ENCODE measurements at regions not wholly inside any gene's neighbourhood (a gene's known extent, or its start where the extent isn't known, plus 50 kb on each side); places are given as distances from the start of the nearest gene placed in this dataset.

GRCh38 chr4:26044983-26045382 lies 131.0 kb downstream of the SMIM20 start:
- Mint-ChIP-seq H3K9me3 (peaks cover 0 to 5% (median 0%) of the 10 kb centered on the region in 3 donors), H3K27ac (no peak overlapping the region), H3K36me3 (no peaks in the 10 kb centered on the region), H3K4me3 (no peak overlapping the region), H3K4me1 (no peaks in the 10 kb centered on the region), H3K27me3 (peaks cover 6 to 15% of the 10 kb centered on the region in 2 donors)
- no CpG with 5 or more reads among the region's 4 CpGs for WGBS (ENCODE audit: insufficient coverage)
- Histone ChIP-seq H3K4me3 (ENCODE audit: control insufficient read depth in 1 of 2, extremely low read depth in 1 of 2, low read length in 1 of 2) (no peak overlapping the region), H3K36me3 (ENCODE audit: control insufficient read depth in 2 of 2, extremely low read depth in 1 of 2, insufficient read depth in 1 of 2, low read length in 1 of 2) (no peaks in the 10 kb centered on the region), H3K27ac (ENCODE audit: low read length) (no peak overlapping the region), H3K4me1 (ENCODE audit: control insufficient read depth in 1 of 2, extremely low read depth in 1 of 2, insufficient read depth in 2 of 2, low read length in 2 of 2) (no peaks in the 10 kb centered on the region), H3K9me3 (no peaks in the 10 kb centered on the region), H3K27me3 (replicated peaks in 1 of 2; ENCODE audit: control insufficient read depth in 2 of 2, extremely low read depth in 1 of 2, insufficient read depth in 2 of 2, low read length in 1 of 2) (peaks cover 0 to 16% of the 10 kb centered on the region in 2 experiments)
- DNase-seq: no peak
- POLR2A ChIA-PET: no interaction called here
- CTCF ChIA-PET: interaction anchor here in 1 of 2 donors (0.5 to 0.7 kb wide), 2 partner anchors 12 to 210 kb away, joined by 3 to 6 read pairs; no protein-coding TSS in a partner anchor
- no peak for ATAC-seq (replicated peaks in 1 of 4)

DNA sequence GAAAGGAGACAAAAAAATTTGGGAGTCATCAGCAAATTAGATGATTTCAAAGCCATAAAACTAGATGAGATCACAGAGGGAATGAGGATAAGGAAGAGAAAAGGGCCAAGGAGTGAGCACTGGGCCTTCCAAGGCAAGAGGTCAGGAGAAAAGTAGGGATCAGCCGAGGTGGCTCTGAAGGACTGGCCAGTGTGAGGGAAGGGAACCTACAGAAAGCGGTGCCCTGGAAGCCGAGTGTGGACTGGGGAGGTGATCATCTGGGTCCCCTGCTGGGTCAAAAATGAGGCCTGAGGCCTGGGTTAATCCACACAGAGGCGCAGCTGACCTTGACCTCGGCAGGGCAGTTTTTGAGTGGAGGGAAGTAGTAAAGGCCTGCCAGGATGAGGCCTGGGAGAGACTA lies 133.8 kb downstream of the SMIM20 start:
- no peaks in the 10 kb centered on the region for H3K36me3 Mint-ChIP-seq
- Histone ChIP-seq H3K4me1 (ENCODE audit: control insufficient read depth in 1 of 2, extremely low read depth in 1 of 2, insufficient read depth in 2 of 2, low read length in 2 of 2) (no peaks in the 10 kb centered on the region), H3K27me3 (replicated peaks in 1 of 2; ENCODE audit: control insufficient read depth in 2 of 2, extremely low read depth in 1 of 2, insufficient read depth in 2 of 2, low read length in 1 of 2) (peaks cover 0 to 17% of the 10 kb centered on the region in 2 experiments), H3K36me3 (ENCODE audit: control insufficient read depth in 2 of 2, extremely low read depth in 1 of 2, insufficient read depth in 1 of 2, low read length in 1 of 2) (no peaks in the 10 kb centered on the region), H3K9me3 (no peaks in the 10 kb centered on the region), H3K4me3 (ENCODE audit: control insufficient read depth in 1 of 2, extremely low read depth in 1 of 2, low read length in 1 of 2) (no peak overlapping the region), H3K27ac (ENCODE audit: low read length) (no peak overlapping the region)
- no peak overlapping the region for H3K4me3 Mint-ChIP-seq
- 89% methylated on average over 5 of the region's 5 CpGs for WGBS (ENCODE audit: insufficient coverage)
- DNase-seq (no peak), ATAC-seq (replicated peaks in 1 of 4) (no peak)
- H3K9me3 Mint-ChIP-seq: peaks cover 0 to 5% (median 0%) of the 10 kb centered on the region in 3 donors
- peaks cover 8 to 19% of the 10 kb centered on the region in 2 donors for H3K27me3 Mint-ChIP-seq
- CTCF ChIA-PET: interaction anchor here in 1 of 2 donors (0.5 kb wide), 1 partner anchor 487 kb away, joined by 10 read pairs; no protein-coding TSS in a partner anchor
- POLR2A ChIA-PET: no interaction called here
- no peak overlapping the region for H3K27ac Mint-ChIP-seq
- no peaks in the 10 kb centered on the region for H3K4me1 Mint-ChIP-seq

GRCh38 chr4:26048378-26048882 lies 134.4 kb downstream of the SMIM20 start:
- CTCF ChIA-PET: interaction anchor here in 1 of 2 donors (0.5 kb wide), 1 partner anchor 486 kb away, joined by 10 read pairs; no protein-coding TSS in a partner anchor
- H3K4me1 Mint-ChIP-seq: peaks cover 0 to 3% (median 0%) of the 10 kb centered on the region in 3 donors
- ATAC-seq (replicated peaks in 1 of 4): no peak
- H3K27ac Mint-ChIP-seq: no peak overlapping the region
- POLR2A ChIA-PET: no interaction called here
- no peak overlapping the region for H3K4me3 ChIP-seq (ENCODE audit: control insufficient read depth in 1 of 2, extremely low read depth in 1 of 2, low read length in 1 of 2)
- peaks cover 0 to 5% (median 0%) of the 10 kb centered on the region in 3 donors for H3K9me3 Mint-ChIP-seq
- WGBS (ENCODE audit: insufficient coverage): 84% methylated on average over 7 of the region's 12 CpGs
- H3K27me3 Mint-ChIP-seq: peaks cover 5 to 19% of the 10 kb centered on the region in 2 donors
- no peaks in the 10 kb centered on the region for H3K36me3 Mint-ChIP-seq
- H3K9me3 ChIP-seq: no peaks in the 10 kb centered on the region
- DNase-seq: no peak
- H3K27ac ChIP-seq (ENCODE audit: low read length): no peak overlapping the region
- H3K4me1 ChIP-seq (ENCODE audit: control insufficient read depth in 1 of 2, extremely low read depth in 1 of 2, insufficient read depth in 2 of 2, low read length in 2 of 2): no peaks in the 10 kb centered on the region
- H3K27me3 ChIP-seq (replicated peaks in 1 of 2; ENCODE audit: control insufficient read depth in 2 of 2, extremely low read depth in 1 of 2, insufficient read depth in 2 of 2, low read length in 1 of 2): peaks cover 0 to 17% of the 10 kb centered on the region in 2 experiments
- no peaks in the 10 kb centered on the region for H3K36me3 ChIP-seq (ENCODE audit: control insufficient read depth in 2 of 2, extremely low read depth in 1 of 2, insufficient read depth in 1 of 2, low read length in 1 of 2)
- no peak overlapping the region for H3K4me3 Mint-ChIP-seq

GRCh38 chr4:26048950-26049349 lies 134.9 kb downstream of the SMIM20 start:
- Mint-ChIP-seq H3K27ac (no peak overlapping the region), H3K27me3 (peaks cover 5 to 19% of the 10 kb centered on the region in 2 donors), H3K9me3 (peaks cover 0 to 5% (median 0%) of the 10 kb centered on the region in 3 donors), H3K36me3 (no peaks in the 10 kb centered on the region), H3K4me3 (no peak overlapping the region), H3K4me1 (peaks cover 0 to 3% (median 0%) of the 10 kb centered on the region in 3 donors)
- H3K9me3 ChIP-seq: no peaks in the 10 kb centered on the region
- DNase-seq: no peak
- peaks cover 0 to 17% of the 10 kb centered on the region in 2 experiments for H3K27me3 ChIP-seq (replicated peaks in 1 of 2; ENCODE audit: control insufficient read depth in 2 of 2, extremely low read depth in 1 of 2, insufficient read depth in 2 of 2, low read length in 1 of 2)
- no peaks in the 10 kb centered on the region for H3K36me3 ChIP-seq (ENCODE audit: control insufficient read depth in 2 of 2, extremely low read depth in 1 of 2, insufficient read depth in 1 of 2, low read length in 1 of 2)
- ATAC-seq (replicated peaks in 1 of 4): no peak
- no peaks in the 10 kb centered on the region for H3K4me1 ChIP-seq (ENCODE audit: control insufficient read depth in 1 of 2, extremely low read depth in 1 of 2, insufficient read depth in 2 of 2, low read length in 2 of 2)
- WGBS (ENCODE audit: insufficient coverage): 87% methylated on average over 5 of the region's 9 CpGs
- CTCF ChIA-PET: no interaction called here
- POLR2A ChIA-PET: no interaction called here
- no peak overlapping the region for H3K27ac ChIP-seq (ENCODE audit: low read length)
- no peak overlapping the region for H3K4me3 ChIP-seq (ENCODE audit: control insufficient read depth in 1 of 2, extremely low read depth in 1 of 2, low read length in 1 of 2)

DNA sequence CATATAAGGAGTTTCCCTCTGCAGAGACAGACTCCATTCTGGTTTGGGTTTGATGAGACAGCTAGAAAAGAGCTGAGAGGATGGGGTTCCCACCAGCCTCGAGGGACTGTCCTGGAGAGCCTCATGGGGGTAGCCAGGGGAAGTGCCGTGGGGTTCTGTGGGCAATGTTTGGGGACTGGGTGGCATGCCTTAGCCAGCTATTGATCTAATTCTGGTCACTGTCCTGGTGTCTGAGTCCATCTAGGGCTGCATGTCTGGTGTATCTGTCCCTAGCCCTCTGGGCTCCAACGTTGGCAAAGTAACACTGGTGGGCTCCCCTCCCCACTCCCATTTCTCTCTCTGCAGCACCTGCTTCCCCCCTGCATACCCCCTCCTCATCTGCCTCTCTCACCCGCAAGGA lies 135.4 kb downstream of the SMIM20 start:
- Histone ChIP-seq H3K9me3 (no peaks in the 10 kb centered on the region), H3K4me1 (ENCODE audit: control insufficient read depth in 1 of 2, extremely low read depth in 1 of 2, insufficient read depth in 2 of 2, low read length in 2 of 2) (no peaks in the 10 kb centered on the region), H3K27ac (ENCODE audit: low read length) (no peak overlapping the region), H3K4me3 (ENCODE audit: control insufficient read depth in 1 of 2, extremely low read depth in 1 of 2, low read length in 1 of 2) (no peak overlapping the region), H3K36me3 (ENCODE audit: control insufficient read depth in 2 of 2, extremely low read depth in 1 of 2, insufficient read depth in 1 of 2, low read length in 1 of 2) (no peaks in the 10 kb centered on the region), H3K27me3 (replicated peaks in 1 of 2; ENCODE audit: control insufficient read depth in 2 of 2, extremely low read depth in 1 of 2, insufficient read depth in 2 of 2, low read length in 1 of 2) (peaks cover 0 to 17% of the 10 kb centered on the region in 2 experiments)
- H3K4me3 Mint-ChIP-seq: no peak overlapping the region
- POLR2A ChIA-PET: no interaction called here
- H3K36me3 Mint-ChIP-seq: no peaks in the 10 kb centered on the region
- peaks cover 0 to 5% (median 0%) of the 10 kb centered on the region in 3 donors for H3K9me3 Mint-ChIP-seq
- peaks cover 5 to 19% of the 10 kb centered on the region in 2 donors for H3K27me3 Mint-ChIP-seq
- 71% methylated on average over 3 of the region's 4 CpGs for WGBS (ENCODE audit: insufficient coverage)
- peaks cover 0 to 3% (median 0%) of the 10 kb centered on the region in 3 donors for H3K4me1 Mint-ChIP-seq
- no peak for ATAC-seq (replicated peaks in 1 of 4)
- no peak for DNase-seq
- CTCF ChIA-PET: no interaction called here
- no peak overlapping the region for H3K27ac Mint-ChIP-seq

- Histone ChIP-seq H3K27ac (ENCODE audit: low read length) (no peak overlapping the region), H3K27me3 (replicated peaks in 1 of 2; ENCODE audit: control insufficient read depth in 2 of 2, extremely low read depth in 1 of 2, insufficient read depth in 2 of 2, low read length in 1 of 2) (peaks cover 0 to 17% of the 10 kb centered on the region in 2 experiments), H3K36me3 (ENCODE audit: control insufficient read depth in 2 of 2, extremely low read depth in 1 of 2, insufficient read depth in 1 of 2, low read length in 1 of 2) (no peaks in the 10 kb centered on the region), H3K4me3 (ENCODE audit: control insufficient read depth in 1 of 2, extremely low read depth in 1 of 2, low read length in 1 of 2) (no peak overlapping the region), H3K4me1 (ENCODE audit: control insufficient read depth in 1 of 2, extremely low read depth in 1 of 2, insufficient read depth in 2 of 2, low read length in 2 of 2) (no peaks in the 10 kb centered on the region), H3K9me3 (no peaks in the 10 kb centered on the region)
- Mint-ChIP-seq H3K4me1 (peaks cover 0 to 3% (median 0%) of the 10 kb centered on the region in 3 donors), H3K27me3 (peaks cover 5 to 19% of the 10 kb centered on the region in 2 donors), H3K27ac (no peak overlapping the region), H3K4me3 (no peak overlapping the region), H3K36me3 (no peaks in the 10 kb centered on the region), H3K9me3 (peaks cover 0 to 5% (median 0%) of the 10 kb centered on the region in 3 donors)
- DNase-seq (no peak), ATAC-seq (replicated peaks in 1 of 4) (no peak)
- ChIA-PET POLR2A (no interaction called here), CTCF (no interaction called here)
- WGBS (ENCODE audit: insufficient coverage): 86% methylated on average over 8 of the region's 8 CpGs
These were observed 136.2 kb downstream of the SMIM20 start for GRCh38 chr4:26050212-26050643.
